ENCODE measurements at regions not wholly inside any gene's neighbourhood (a gene's known extent, or its start where the extent isn't known, plus 50 kb on each side); places are given as distances from the start of the nearest gene placed in this dataset.

DNA sequence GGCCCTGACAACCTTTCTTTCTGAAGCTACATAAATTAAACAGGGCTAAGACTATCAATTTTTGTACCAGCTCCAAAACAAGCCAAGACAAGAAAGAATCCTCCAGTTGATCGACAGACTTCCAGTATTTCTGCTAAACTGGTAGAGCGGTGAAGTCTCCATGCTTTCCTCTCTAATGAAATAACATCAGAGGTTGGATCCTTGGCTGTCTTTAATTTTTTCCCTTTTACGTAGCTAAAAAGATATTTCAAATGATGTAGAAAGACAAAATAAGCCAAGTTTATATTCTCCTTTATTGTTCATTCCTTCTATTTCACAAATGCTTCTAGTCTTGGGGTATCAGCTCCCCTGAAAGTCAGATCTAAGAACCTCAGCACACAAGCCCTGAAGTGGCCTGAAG is 434.9 kb downstream of the NFIB start:
- TF ChIP-seq CTCF (IDR thresholded peaks at IDR 0.05; ENCODE audit: unreplicated experiment), result no peak
- Mint-ChIP-seq H3K4me3 (ENCODE audit: unreplicated experiment) (no peak overlapping the region), H3K36me3 (ENCODE audit: low read depth, unreplicated experiment) (peaks cover 5% of the 10 kb centered on the region), H3K27ac (ENCODE audit: unreplicated experiment) (no peak overlapping the region), H3K4me1 (ENCODE audit: unreplicated experiment) (no peaks in the 10 kb centered on the region), H3K27me3 (ENCODE audit: unreplicated experiment) (peaks cover 1% of the 10 kb centered on the region), H3K9me3 (ENCODE audit: unreplicated experiment) (no peaks in the 10 kb centered on the region)
- no peak for DNase-seq (ENCODE audit: low spot score)

- no peak for TF ChIP-seq CTCF (IDR thresholded peaks at IDR 0.05; ENCODE audit: unreplicated experiment)
- Mint-ChIP-seq H3K4me1 (ENCODE audit: unreplicated experiment) (no peaks in the 10 kb centered on the region), H3K27me3 (ENCODE audit: unreplicated experiment) (peaks cover 1% of the 10 kb centered on the region), H3K27ac (ENCODE audit: unreplicated experiment) (no peak overlapping the region), H3K36me3 (ENCODE audit: low read depth, unreplicated experiment) (peaks cover 5% of the 10 kb centered on the region), H3K4me3 (ENCODE audit: unreplicated experiment) (no peak overlapping the region), H3K9me3 (ENCODE audit: unreplicated experiment) (no peaks in the 10 kb centered on the region)
- no peak for DNase-seq (ENCODE audit: low spot score)
Measured at GRCh38 chr9:13878241-13878711, 435.7 kb downstream of the NFIB start.

DNA sequence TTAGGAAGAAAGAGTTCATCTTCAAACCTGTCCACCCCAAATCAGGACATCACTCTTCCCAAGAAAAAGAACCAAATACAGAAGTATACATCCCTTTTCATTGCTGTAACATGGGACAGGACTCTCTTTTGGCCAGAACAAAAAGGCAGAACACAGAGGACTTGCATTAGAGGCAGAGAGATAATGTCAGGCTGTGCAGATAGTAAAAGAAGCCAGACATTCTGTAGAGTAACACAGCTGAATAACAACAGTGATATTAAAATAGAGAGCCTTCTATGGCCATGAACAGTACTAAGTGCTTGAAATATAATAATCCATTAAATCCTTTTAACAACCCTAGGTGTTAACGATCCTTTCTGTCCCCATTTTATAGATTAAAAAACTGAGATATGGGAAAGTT is 437.2 kb downstream of the NFIB start:
- H3K27me3 Mint-ChIP-seq (ENCODE audit: unreplicated experiment), result peaks cover 1% of the 10 kb centered on the region
- no peak overlapping the region for H3K27ac Mint-ChIP-seq (ENCODE audit: unreplicated experiment)
- no peak overlapping the region for H3K4me3 Mint-ChIP-seq (ENCODE audit: unreplicated experiment)
- DNase-seq (ENCODE audit: low spot score), result no peak
- no peaks in the 10 kb centered on the region for H3K9me3 Mint-ChIP-seq (ENCODE audit: unreplicated experiment)
- no peaks in the 10 kb centered on the region for H3K4me1 Mint-ChIP-seq (ENCODE audit: unreplicated experiment)
- H3K36me3 Mint-ChIP-seq (ENCODE audit: low read depth, unreplicated experiment), result peaks cover 5% of the 10 kb centered on the region
- no peak for TF ChIP-seq CTCF (IDR thresholded peaks at IDR 0.05; ENCODE audit: unreplicated experiment)

GRCh38 chr9:13873203-13873602 is 440.7 kb downstream of the NFIB start:
- no peak for DNase-seq (ENCODE audit: low spot score)
- Mint-ChIP-seq H3K36me3 (ENCODE audit: low read depth, unreplicated experiment) (peaks cover 5% of the 10 kb centered on the region), H3K9me3 (ENCODE audit: unreplicated experiment) (no peaks in the 10 kb centered on the region), H3K27ac (ENCODE audit: unreplicated experiment) (no peak overlapping the region), H3K4me3 (ENCODE audit: unreplicated experiment) (no peak overlapping the region), H3K4me1 (ENCODE audit: unreplicated experiment) (no peaks in the 10 kb centered on the region), H3K27me3 (ENCODE audit: unreplicated experiment) (peaks cover 1% of the 10 kb centered on the region)
- TF ChIP-seq CTCF (IDR thresholded peaks at IDR 0.05; ENCODE audit: unreplicated experiment), result no peak

GRCh38 chr9:13868336-13868735 is 445.6 kb downstream of the NFIB start:
- TF ChIP-seq CTCF (IDR thresholded peaks at IDR 0.05; ENCODE audit: unreplicated experiment), result no peak

More at GRCh38 chr9:13868336-13868735, 445.6 kb downstream of the NFIB start:
- Mint-ChIP-seq H3K9me3 (ENCODE audit: unreplicated experiment) (no peaks in the 10 kb centered on the region), H3K4me1 (ENCODE audit: unreplicated experiment) (no peaks in the 10 kb centered on the region), H3K4me3 (ENCODE audit: unreplicated experiment) (no peak overlapping the region), H3K27ac (ENCODE audit: unreplicated experiment) (no peak overlapping the region), H3K27me3 (ENCODE audit: unreplicated experiment) (no peaks in the 10 kb centered on the region), H3K36me3 (ENCODE audit: low read depth, unreplicated experiment) (no peaks in the 10 kb centered on the region)
- no peak for DNase-seq (ENCODE audit: low spot score)

All from endothelial cell (in vitro differentiated cells).